Body of pancreas (tissue), 4 donors: ENCODE measurements at regions not wholly inside any gene's neighbourhood (a gene's known extent, or its start where the extent isn't known, plus 50 kb on each side); places are given as distances from the start of the nearest gene placed in this dataset.

Source experiments
- CTCF ChIP-seq, 7 experiments: fragments of 450-650 bp in 4 of 7; fragments of 200-600 bp in 3 of 7; sonication (generic) in 3 of 7; IDR thresholded peaks; one replicate each; pipeline ENCODE4 v1.5.1; 2016 to 2019; ENCODE audit warnings: antibody characterized with exemption in 7 of 7
- POLR2A ChIP-seq, 3 donors: fragments of 450-650 bp; IDR thresholded peaks; one replicate each; pipeline ENCODE4 v1.6.1; 2016; ENCODE audit warnings: antibody characterized with exemption in 3 of 3, mild to moderate bottlenecking in 2 of 3

GRCh38 chr6:9620687-9621086 is 794.2 kb downstream of the TFAP2A start:
- no peak for TF ChIP-seq CTCF (IDR thresholded peaks at IDR 0.05)
- no peak for TF ChIP-seq POLR2A (IDR thresholded peaks at IDR 0.05)
